ENCODE measurements at regions not wholly inside any gene's neighbourhood (a gene's known extent, or its start where the extent isn't known, plus 50 kb on each side); places are given as distances from the start of the nearest gene placed in this dataset.

GRCh38 chr2:568639-569235, 108.5 kb downstream of the TMEM18 start:
- no peak for TF ChIP-seq FOXP2 (optimal IDR thresholded peaks at IDR 0.05; ENCODE audit: borderline replicate concordance, extremely low read depth, extremely low read length, insufficient read depth)
- no peak for TF ChIP-seq REST (IDR thresholded peaks at IDR 0.05; ENCODE audit: insufficient read depth in 1 of 2, low read depth in 2 of 2, low read length in 2 of 2)
- TF ChIP-seq POLR2AphosphoS5 (IDR thresholded peaks at IDR 0.05; ENCODE audit: low read depth, low read length), result no peak
- TF ChIP-seq TAF1 (IDR thresholded peaks at IDR 0.05; ENCODE audit: borderline replicate concordance, insufficient read depth, low read length), result no peak

All from PFSK-1 (cell line).